GM18909 (cell line): ENCODE measurements at regions not wholly inside any gene's neighbourhood (a gene's known extent, or its start where the extent isn't known, plus 50 kb on each side); places are given as distances from the start of the nearest gene placed in this dataset.

Experiments
- ATAC-seq: cut with Tn5 transposase; IDR thresholded peaks from one replicate; pipeline ENCODE4 v1.9.1; 2021; ENCODE audit warnings: mild to moderate bottlenecking; ENCODE audit not compliant: unreplicated experiment, poor library complexity

DNA sequence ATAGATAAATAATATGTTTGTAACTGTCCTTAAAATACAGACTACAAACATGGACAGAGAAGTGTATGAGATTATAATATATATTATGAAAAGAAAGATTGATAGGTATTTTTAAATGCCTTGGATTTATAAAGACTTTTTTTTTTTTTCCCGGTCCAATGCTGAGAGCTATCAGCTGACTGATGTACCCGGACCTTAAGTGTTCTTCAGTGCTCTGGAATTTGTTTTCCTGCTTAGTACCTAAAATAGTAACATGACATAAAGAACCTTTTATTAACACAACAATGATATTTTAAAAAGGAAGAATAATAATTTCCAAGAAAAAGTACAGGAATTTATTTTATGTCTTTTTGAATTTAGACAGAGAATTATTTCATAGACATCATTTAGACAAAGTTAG is 795.5 kb upstream of the PCDH9 start:
- no peak for ATAC-seq

DNA sequence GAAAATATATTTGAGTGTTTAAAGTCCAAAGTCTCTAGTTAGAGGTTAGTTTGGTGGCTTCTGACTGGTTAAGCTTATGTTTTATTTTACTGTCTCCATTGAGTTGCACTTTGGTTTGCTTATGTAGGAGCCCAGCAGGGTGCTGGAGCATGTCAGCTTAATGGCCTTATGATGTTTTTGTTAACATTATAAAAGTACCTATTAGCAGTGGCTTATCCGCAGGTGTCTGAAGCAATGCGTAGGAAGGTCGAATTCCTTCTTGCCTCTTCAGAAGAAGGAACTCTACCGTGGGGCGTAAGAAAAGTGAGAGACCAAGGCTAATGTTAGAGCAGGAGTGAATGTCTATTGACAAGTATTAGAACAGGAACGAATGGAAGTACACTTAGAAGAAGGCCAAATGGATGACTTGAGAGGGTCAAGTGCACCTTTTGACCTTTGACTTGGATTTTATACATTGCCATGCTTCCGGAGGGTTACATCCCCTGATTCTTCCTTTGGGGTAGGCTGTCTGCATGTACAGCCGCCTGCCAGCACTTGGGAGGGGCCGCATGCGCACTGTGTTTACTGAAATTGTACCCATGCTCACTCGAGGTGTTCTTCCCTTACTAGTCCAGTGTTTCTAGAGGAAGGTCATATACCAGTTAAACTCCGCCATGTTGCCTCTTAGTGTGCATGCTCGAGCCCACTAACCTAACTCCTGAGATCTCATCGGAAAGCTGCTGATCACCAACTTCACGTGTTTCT is 793.9 kb upstream of the PCDH9 start:
- ATAC-seq, result no peak

DNA sequence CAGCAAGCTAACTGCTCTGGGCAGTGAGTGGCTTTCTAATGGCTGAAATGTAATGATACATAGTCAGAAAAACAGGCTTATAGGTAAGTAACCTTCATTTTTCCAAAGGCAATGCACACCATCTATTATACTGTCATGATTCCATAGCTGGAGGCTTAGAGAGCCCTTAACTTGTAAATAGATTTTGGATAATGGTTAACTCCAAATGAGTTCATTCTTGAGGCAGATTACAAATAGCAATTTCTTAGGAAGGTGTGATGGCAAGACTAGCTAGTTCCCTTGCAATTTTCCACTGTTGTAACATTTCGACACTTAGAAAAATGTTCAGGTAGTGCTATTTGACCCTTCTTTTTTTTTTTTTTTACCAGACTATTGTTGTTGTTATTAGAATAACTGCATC is 789.8 kb upstream of the PCDH9 start:
- ATAC-seq, result no peak

DNA sequence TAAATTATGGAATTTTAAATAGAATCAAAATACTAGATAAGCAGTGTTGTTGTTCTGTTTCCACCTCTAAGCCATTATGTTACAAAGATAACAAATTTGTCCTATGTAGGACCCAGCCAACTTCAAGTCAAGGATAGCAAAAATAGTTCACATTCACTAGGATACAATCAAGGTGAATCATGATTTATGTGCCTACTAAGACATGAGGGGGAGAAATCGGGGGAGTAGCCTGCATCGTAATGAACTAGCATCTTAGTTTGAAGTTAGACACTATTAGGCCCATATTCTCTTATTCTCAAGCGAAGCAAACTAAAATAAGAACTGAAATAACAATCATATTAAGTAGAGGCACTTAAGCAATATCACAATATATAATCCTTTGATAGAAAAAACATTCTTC is 779.4 kb upstream of the PCDH9 start:
- ATAC-seq, result no peak

DNA sequence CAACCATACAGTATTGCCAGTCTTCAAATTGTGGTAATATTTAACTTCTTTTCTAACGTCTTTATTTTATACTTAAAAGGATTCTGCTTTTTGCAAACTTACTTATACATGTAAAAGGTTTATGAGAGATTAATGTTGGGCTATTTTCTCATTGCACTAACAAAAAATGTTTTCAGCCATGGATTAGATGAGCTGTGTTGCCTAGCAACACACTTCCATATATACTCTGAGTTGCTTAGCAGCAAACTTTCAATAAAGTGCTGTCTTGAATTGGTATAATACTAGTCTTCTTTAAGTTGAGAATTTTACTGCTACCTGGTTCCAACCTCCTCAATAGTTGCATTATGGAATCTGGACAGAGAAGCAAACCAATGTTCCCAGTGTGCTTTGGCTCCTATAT is 777.4 kb upstream of the PCDH9 start:
- ATAC-seq, result no peak

DNA sequence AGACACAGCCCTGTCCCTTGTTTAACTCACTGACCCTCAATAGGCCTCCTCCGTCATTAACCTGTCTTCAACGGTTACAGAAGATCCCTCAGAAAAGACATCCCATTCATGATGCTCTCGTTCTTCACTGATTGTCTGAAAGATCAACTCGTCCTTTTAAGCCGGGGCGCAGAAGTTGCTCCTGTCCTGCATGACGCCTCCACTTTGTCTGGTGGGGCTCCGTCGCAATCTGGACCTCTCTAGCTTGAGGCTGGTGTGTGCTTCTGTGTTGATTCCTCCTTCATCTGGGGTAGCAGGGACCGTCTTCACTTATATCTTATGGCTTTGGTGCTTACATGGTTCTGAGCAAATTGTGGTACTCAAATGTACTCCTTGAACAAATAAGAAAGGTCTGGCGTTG is 766.0 kb upstream of the PCDH9 start:
- no peak for ATAC-seq

DNA sequence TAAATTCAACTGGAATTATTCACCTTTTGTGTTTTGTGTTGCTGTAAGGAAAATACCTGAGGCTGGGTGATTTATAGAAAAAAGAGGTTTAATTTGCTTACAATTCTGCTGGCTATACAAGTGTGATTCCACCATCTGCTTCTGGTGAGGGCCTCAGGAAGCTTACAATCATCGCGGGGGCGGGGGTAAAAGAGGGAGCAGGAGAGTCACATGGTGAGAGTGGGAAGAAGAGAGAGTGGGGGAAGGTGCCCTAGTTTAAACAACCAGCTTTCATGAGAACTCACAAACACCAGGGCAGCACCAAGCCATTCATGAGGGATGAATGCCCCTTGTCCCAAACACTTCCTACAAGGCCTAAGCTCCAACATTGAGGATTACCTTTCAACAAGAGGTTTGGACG is 760.7 kb upstream of the PCDH9 start:
- no peak for ATAC-seq

DNA sequence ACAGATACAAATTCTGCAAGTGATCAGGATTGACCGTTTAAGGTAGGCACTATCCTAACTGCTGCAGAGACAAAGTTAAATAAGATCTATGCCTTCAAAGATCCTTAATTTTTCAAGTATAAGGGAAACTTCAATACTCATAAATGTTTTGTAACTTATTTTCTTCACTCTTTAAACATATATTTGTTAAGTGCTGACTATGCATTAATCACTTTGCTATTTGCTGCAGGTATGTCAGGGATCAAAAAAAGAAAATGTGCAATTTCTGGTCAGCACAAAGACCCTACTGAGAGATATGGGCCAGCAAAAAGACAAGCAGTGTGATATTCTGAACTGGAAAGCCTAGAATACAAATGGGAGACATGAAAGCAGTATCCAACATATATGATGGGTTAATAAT is 756.1 kb upstream of the PCDH9 start:
- no peak for ATAC-seq

DNA sequence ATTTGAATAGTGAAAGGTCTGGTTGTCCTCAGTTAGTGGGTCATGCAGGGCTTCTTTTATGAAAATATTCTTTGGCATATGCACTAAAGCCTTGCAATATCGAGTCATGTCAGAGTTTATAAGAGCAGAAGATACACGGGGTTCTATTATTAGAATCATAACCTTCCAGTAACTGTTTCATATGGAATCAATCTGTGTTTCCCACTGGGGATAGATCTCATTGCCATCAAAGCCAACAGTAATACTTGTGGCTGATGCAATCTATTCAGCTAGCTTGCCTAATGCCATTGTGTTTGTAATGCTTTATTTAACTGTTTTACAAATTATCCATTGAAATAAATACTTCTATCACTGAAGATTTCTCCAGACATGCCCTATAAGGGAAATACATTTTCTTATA is 746.9 kb upstream of the PCDH9 start:
- ATAC-seq, result no peak

DNA sequence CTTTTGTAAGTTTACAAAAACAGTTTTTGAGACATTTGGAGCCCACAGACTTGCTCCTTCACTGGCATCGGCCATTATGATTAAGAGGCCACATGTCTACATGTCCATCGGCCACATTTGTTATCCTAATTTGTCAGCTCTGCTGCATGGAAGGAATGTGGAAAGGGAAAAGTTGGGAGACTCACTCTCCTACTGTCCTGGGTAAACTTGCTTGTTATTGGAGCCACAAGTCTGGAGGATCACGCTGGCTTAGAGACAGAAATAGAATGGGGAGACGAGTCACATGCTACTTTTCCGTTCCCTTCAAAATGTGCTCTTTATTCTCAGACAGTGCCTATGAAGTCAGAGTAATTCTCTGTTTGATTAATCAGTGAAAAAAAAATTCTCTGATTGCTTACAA is 741.2 kb upstream of the PCDH9 start:
- ATAC-seq, result no peak

DNA sequence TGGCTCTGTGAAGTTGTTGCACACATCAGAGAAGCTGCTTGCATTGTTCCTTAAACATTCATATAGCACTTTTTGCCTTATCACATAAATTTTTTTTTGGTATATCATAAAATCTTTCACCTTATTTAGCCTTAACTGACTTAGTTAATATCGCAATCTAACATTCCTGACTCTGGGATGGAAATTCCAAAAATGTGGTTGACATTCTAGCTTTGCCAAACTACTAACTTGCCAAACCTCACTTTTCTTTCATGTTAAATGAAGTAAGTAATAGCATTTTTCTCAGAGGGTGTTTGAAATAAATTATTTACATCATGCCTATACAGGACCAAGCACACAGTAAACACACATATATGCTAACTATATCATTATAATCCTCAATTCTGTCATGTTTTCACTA is 736.9 kb upstream of the PCDH9 start:
- no peak for ATAC-seq

DNA sequence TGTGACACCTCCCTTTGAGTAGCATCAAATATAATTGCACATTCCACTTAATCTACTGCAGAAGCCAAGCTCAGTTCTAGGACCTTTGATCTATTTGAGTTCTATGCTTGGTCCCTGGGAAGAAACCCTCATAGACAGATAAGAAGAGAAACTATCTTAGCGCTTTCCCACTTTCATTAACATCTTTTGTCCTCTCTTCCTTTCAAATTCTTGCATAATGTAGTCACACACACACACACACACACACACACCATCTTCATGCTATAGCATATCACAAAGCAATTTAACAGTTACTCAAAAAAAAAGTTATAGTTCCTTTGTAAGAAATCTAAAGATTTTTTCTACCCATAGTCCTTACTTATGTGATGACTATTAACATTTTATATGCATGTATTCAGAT is 735.9 kb upstream of the PCDH9 start:
- ATAC-seq, result no peak

DNA sequence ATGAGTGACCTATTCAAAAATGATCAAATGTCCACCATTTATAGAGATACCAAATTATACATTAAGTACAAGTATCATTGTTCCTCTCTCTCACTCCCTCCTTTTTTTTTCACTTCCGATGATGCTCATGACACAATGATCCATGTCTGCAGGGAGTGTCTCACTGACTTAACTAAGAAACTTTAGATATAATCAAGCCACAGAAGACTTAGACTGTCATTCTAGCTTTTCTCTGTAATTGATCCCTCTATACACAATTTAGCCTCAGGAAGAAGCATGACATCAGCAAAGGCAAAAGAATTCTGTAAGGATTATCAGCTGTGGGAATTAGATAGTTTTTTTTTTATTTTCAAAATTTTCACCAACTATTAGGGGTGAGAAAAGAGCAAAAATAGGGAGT is 734.9 kb upstream of the PCDH9 start:
- ATAC-seq, result no peak

DNA sequence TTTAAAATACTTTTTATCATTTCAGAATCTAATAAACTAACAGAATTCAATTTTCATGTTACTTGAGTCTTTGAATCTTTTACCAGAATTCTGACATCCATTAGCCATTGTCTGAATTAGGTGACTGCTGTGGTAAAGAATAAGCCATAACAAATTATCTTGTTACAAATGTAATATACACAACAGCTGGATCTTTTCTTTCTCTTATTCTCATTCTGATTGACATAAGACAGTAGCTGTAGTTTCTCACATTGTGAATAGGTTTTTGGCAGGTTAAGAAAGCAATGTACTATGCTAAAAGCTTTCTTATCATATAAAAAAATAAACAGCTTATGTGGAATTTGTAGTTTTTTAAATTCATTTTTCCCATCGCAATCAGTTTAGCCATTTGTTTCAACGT is 734.0 kb upstream of the PCDH9 start:
- no peak for ATAC-seq

DNA sequence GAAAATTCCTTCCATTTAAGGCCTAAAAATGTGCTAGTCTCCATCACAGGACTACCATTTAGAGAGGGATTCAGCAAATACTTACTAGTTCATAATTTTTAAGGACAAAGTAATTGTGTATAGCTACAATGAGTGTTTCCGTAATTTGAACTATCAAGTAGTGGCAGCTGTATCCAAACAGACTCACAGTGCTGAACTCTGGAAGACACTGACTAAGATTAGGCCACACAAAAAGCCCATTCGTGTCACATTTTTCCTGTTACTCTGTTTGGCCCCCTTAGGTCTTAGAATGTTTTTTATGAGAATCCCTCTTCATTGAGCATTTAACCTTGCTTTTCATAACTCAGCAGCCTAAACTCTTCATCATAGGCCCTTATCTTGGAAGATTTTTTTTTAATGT is 731.2 kb upstream of the PCDH9 start:
- ATAC-seq, result no peak

DNA sequence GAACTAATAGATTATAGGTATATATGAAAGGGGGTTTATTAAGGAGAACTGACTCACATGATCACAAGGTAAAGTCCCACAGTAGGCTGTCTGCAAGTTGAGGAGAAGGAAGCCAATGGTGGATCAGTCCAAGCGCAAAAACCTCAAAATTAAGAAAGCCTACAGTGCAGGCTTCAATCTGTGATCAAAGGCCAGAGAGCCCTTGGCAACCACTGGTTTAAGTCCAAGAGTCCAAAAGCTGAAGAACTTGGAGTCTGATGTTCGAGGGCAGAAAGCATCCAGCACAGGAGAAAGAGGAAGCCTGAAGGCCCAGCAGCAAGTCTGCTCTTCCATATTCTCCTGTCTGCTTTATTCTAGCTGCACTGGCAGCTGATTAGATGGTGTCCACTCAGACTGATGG is 721.3 kb upstream of the PCDH9 start:
- no peak for ATAC-seq

DNA sequence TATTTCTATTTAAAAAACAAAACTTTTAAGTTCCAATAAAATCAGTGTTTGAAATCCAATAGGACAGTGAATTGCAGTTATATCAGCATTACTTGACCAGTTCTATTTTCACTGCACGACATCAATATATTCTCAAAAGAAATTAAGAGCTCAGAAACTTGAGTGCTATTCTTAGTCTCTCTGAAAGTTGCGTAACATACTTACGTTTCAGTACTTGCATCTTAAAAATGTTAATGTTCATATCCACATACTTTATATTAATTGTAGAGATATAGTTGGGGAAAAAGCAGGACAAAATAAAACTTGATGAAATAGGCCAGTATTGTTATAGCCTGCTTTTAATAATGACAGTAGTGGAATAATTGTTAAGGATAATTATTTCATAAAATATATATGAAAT is 720.5 kb upstream of the PCDH9 start:
- ATAC-seq, result no peak

DNA sequence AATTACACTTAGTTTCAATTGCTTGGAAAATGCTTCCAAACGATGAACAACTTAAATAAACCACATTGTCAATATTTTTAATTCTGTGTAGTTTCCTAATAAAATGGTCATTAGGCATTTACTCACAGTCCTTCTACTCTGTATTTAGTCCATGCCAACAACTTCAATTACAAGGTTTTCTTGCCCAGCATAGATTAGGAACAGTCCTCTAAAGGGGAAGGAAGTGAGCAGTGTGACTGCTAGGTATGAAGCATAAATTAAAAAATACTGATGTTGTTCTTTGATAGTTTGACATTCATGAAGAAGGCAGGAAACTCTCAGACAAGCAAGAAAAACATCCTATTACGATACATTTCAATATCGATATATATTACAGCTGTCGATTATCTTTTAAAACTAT is 716.0 kb upstream of the PCDH9 start:
- ATAC-seq, result no peak

DNA sequence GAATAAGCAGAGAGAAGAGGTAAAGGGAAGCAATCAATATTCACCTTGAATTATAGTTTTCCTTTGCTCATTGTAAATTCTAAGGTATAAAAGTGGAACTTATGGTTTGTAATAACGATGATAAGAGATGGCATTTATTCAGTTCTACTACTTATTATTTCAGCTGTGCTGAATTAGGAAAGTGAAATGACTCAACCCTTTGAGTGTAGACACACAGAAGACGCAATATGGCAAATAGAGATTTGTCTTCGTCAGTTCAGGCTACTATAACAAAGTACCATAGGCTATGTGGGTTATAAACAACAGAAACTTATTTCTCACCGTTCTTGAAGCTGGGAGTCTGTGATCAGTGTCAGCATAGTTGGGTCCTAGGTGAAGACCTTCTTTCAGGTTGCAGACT is 713.0 kb upstream of the PCDH9 start:
- no peak for ATAC-seq

DNA sequence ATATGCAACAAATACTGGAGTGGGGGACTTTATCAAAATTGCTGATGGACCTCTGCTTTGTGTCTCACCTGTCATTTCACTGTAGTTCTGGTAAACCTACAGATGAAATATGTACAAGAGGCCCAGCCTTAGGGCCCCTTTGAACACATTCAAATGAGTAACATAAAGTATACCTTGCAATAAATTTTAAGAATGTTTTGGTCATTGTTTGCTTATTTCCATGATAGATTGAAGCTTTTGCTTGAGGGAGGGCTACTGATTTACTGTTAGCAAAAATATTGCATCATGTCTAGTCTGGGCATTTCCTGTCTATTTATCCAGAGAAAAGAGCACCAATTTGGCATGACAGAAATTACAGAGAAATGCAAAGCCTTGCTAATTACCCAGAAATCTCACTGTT is 705.5 kb upstream of the PCDH9 start:
- no peak for ATAC-seq

DNA sequence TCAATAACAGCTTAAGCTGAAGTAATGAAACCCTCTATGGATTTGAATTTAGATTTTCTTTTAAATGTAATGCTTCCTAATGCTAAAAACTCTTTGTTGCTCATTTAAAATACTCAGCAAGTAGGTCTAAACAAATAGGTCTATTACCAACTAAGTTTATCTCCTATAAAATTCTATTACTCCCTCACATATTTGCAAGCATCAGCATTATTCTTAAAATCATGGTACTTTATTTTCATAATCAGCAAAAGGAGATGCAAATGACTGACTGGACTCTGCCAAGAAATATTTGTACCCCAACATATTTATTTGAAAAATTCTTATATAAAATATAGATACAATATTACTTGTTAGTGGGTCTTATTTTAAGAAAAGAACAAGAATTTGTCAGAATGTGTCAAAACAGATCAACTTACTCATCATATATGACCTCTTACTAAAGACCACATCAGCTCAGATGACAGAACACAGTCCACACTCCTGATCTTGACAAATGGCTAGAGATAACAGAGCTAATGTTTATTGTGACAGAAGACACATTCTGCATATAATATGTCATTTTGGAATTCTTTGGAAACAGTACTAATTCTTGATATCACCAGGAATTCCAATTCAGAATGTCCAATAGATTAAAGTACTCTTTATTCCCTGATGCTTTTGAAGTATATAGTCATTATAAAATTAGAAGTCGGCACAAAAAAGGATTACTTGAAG is 704.6 kb upstream of the PCDH9 start:
- no peak for ATAC-seq

DNA sequence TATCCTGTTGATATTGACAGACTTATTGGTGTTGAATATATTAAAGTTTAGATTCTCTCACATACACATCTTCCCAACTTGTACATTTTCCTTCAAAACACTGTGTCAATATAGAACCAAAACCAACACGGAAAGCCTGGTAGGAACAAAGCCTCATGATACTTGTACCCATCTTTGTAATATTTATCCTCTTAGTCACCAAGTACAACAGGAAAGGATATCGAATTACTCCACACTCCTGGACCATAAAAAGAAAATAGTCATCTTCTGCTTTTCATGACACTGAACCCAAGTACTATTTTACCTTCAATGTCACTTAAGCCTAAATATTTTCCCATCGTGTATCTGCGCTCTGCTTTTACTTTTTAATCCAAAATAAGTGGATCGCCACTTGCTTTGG is 702.9 kb upstream of the PCDH9 start:
- ATAC-seq, result no peak
